HCT116 (cell line): ENCODE measurements at regions not wholly inside any gene's neighbourhood (a gene's known extent, or its start where the extent isn't known, plus 50 kb on each side); places are given as distances from the start of the nearest gene placed in this dataset.

Source experiments
- ATAC-seq: fragments of 200-7000 bp; cut with Tn5 transposase; 2 replicates; pipeline ENCODE4 v1.9.1; 2020; ENCODE audit warnings: mild to moderate bottlenecking, moderate library complexity
- BruUV-seq: library from RNA; stranded (reverse); fragments of 400-500 nt; replicated peaks from 2 replicates; lab custom pipeline; 2021; lab: Mats Ljungman, UMichigan
- CTCF ChIA-PET: fragments of 300-600 bp; sonication (Branson Sonifier 250); formaldehyde crosslinking; loops from one replicate; lab custom pipeline; 2021; ENCODE audit warnings: antibody characterized with exemption; lab: Charles Lee
- POLR2A ChIA-PET: fragments of 300-600, 350-600 bp; sonication (Branson Sonifier 250); formaldehyde crosslinking; loops from one replicate; lab custom pipeline; 2021; ENCODE audit warnings: antibody characterized with exemption; lab: Charles Lee
- RAD21 ChIA-PET, 2 experiments: fragments of 300-600 bp; sonication (Branson Sonifier 250); formaldehyde crosslinking; loops; one replicate each; lab custom pipeline; 2023; ENCODE audit warnings: low total read pairs in 2 of 2; ENCODE audit not compliant: uncharacterized antibody in 2 of 2, unreplicated experiment in 2 of 2, low non-redundant PET in 1 of 2; lab: Charles Lee
- DNase-seq: peaks from one replicate; pipeline ENCODE4 v3.0.0-alpha.2; 2010; ENCODE audit warnings: low read depth, low spot score
- H2AFZ ChIP-seq: fragments of 200-600 bp; shearing (Covaris generic), sonication (generic); 2 replicates; pipeline ENCODE4 v1.6.1; 2017; ENCODE audit warnings: low read depth, mixed run types, mixed read lengths, antibody characterized with exemption, low read length; ENCODE audit not compliant: poor library complexity, severe bottlenecking
- H3K27ac ChIP-seq: 2 replicates; pipeline ENCODE4 v1.5.1; 2012; ENCODE audit warnings: low read depth, low read length
- H3K27me3 ChIP-seq: fragments of 200-600 bp; sonication (generic); 2 replicates; pipeline ENCODE4 v1.6.1; 2016; ENCODE audit warnings: mixed run types, low read length, mixed read lengths; ENCODE audit not compliant: insufficient read depth
- H3K36me3 ChIP-seq, 2 experiments: fragments of 200-500 bp in 1 of 2; fragments of 200-600 bp in 1 of 2; sonication (Bioruptor generic) in 1 of 2; sonication (generic) in 1 of 2; 2 replicates each; pipeline versions ENCODE4 v1.5.1 to v1.6.1; 2014 to 2016; ENCODE audit warnings: low read length in 2 of 2, inconsistent platforms in 1 of 2, mixed read lengths in 1 of 2, mixed run types in 1 of 2; ENCODE audit not compliant: insufficient read depth in 2 of 2, control insufficient read depth in 1 of 2
- H3K4me1 ChIP-seq, 2 experiments: fragments of 200-600 bp in 1 of 2; sonication (generic) in 1 of 2; 2 replicates each; pipeline versions ENCODE4 v1.5.1 to v1.6.1; 2012 to 2017; ENCODE audit warnings: low read length in 2 of 2, inconsistent platforms in 1 of 2, mild to moderate bottlenecking in 1 of 2, mixed read lengths in 1 of 2, mixed run types in 1 of 2, moderate library complexity in 1 of 2; ENCODE audit not compliant: insufficient read depth in 2 of 2, control insufficient read depth in 1 of 2
- H3K4me2 ChIP-seq: fragments of 200-600 bp; sonication (generic); 2 replicates; pipeline ENCODE4 v1.6.1; 2017; ENCODE audit warnings: mixed run types, low read length, mixed read lengths
- H3K4me3 ChIP-seq, 2 experiments: fragments of 200-600 bp in 1 of 2; sonication (generic) in 1 of 2; replicated peaks in 1 of 2; 2 replicates each; pipeline ENCODE4 v1.5.1; 2011 to 2016; ENCODE audit warnings: low read length in 2 of 2, control low read depth in 1 of 2, low read depth in 1 of 2, mild to moderate bottlenecking in 1 of 2, mixed read lengths in 1 of 2, mixed run types in 1 of 2
- H3K79me2 ChIP-seq: fragments of 200-600 bp; sonication (generic); 2 replicates; pipeline ENCODE4 v1.6.1; 2017; ENCODE audit warnings: mild to moderate bottlenecking, mixed run types, low read length, moderate library complexity, mixed read lengths; ENCODE audit not compliant: insufficient read depth
- H3K9ac ChIP-seq: fragments of 200-600 bp; sonication (generic); 2 replicates; pipeline ENCODE4 v1.6.1; 2016; ENCODE audit warnings: low read length, mixed read lengths
- H3K9me2 ChIP-seq: fragments of 200-600 bp; sonication (generic), shearing (Covaris generic); 2 replicates; pipeline ENCODE4 v1.6.1; 2017; ENCODE audit warnings: mixed run types, mild to moderate bottlenecking, moderate library complexity; ENCODE audit not compliant: insufficient read depth
- H3K9me3 ChIP-seq, 2 experiments: fragments of 200-500 bp in 1 of 2; fragments of 200-600 bp in 1 of 2; sonication (Bioruptor generic) in 1 of 2; sonication (generic) in 1 of 2; 2 replicates each; pipeline ENCODE4 v1.6.1; 2014 to 2017; ENCODE audit warnings: low read length in 2 of 2, mixed read lengths in 2 of 2, inconsistent platforms in 1 of 2, low read depth in 1 of 2, mild to moderate bottlenecking in 1 of 2, mixed run types in 1 of 2, moderate library complexity in 1 of 2; ENCODE audit not compliant: control insufficient read depth in 1 of 2, insufficient read depth in 1 of 2
- H4K20me1 ChIP-seq: fragments of 200-600 bp; sonication (generic), shearing (Covaris generic); 2 replicates; pipeline ENCODE4 v1.6.1; 2017; ENCODE audit warnings: mixed run types, mild to moderate bottlenecking, moderate library complexity; ENCODE audit not compliant: insufficient read depth
- EZH2 ChIP-seq: fragments of 200-600 bp; sonication (generic); IDR thresholded peaks from 2 replicates; pipeline ENCODE4 v1.6.1; 2017; ENCODE audit warnings: antibody characterized with exemption, mixed run types
- EZH2phosphoT487 ChIP-seq: fragments of 200-600 bp; IDR thresholded peaks from 2 replicates; pipeline ENCODE4 v1.6.1; 2018; ENCODE audit warnings: antibody characterized with exemption, borderline replicate concordance
- FOSL1 ChIP-seq: IDR thresholded peaks from 2 replicates; pipeline ENCODE4 v1.6.1; 2012; ENCODE audit warnings: low read depth
- JUND ChIP-seq: IDR thresholded peaks from 2 replicates; pipeline ENCODE4 v1.6.1; 2012
- MAX ChIP-seq: IDR thresholded peaks from 2 replicates; pipeline ENCODE4 v1.6.1; 2012
- POLR2AphosphoS5 ChIP-seq: IDR thresholded peaks from 2 replicates; pipeline ENCODE4 v1.6.1; 2011; ENCODE audit warnings: mild to moderate bottlenecking, low read depth, low read length, moderate library complexity
- RAD21 ChIP-seq: IDR thresholded peaks from 2 replicates; pipeline ENCODE4 v1.6.1; 2012; ENCODE audit warnings: low read depth, mild to moderate bottlenecking
- SP1 ChIP-seq: IDR thresholded peaks from 2 replicates; pipeline ENCODE4 v1.6.1; 2012; ENCODE audit warnings: low read depth
- YY1 ChIP-seq: IDR thresholded peaks from 2 replicates; pipeline ENCODE4 v1.6.1; 2011; ENCODE audit warnings: low read length, low read depth, moderate library complexity, mild to moderate bottlenecking; ENCODE audit not compliant: insufficient replicate concordance; ENCODE audit errors: extremely low read depth
- ZBTB33 ChIP-seq: IDR thresholded peaks from 2 replicates; pipeline ENCODE4 v1.6.1; 2011; ENCODE audit warnings: mild to moderate bottlenecking, low read length, moderate library complexity; ENCODE audit not compliant: insufficient replicate concordance; ENCODE audit errors: extremely low read depth
- ZFX ChIP-seq: fragments of 450-650 bp; IDR thresholded peaks from 2 replicates; pipeline ENCODE4 v1.6.1; 2017
- intact Hi-C: fragments of 100-400 bp; cut with micrococcal nuclease; formaldehyde crosslinking; loops from 2 replicates; pipeline ENCODE4 v1.10.0; 2022
- TF ChIP-seq, protein P1 (sequence below), 3 experiments: fragments of 200-600 bp in 1 of 3; sonication (generic) in 1 of 3; IDR thresholded peaks in 2 of 3; conservative IDR thresholded peaks in 1 of 3; 2 replicates each; pipeline ENCODE4 v1.5.1; 2012 to 2017; ENCODE audit warnings: low read depth in 2 of 3, low read length in 2 of 3, antibody characterized with exemption in 1 of 3, borderline replicate concordance in 1 of 3, control low read depth in 1 of 3, mild to moderate bottlenecking in 1 of 3, mixed read lengths in 1 of 3, mixed run types in 1 of 3, moderate library complexity in 1 of 3; ENCODE audit not compliant: insufficient read depth in 1 of 3

DNA sequence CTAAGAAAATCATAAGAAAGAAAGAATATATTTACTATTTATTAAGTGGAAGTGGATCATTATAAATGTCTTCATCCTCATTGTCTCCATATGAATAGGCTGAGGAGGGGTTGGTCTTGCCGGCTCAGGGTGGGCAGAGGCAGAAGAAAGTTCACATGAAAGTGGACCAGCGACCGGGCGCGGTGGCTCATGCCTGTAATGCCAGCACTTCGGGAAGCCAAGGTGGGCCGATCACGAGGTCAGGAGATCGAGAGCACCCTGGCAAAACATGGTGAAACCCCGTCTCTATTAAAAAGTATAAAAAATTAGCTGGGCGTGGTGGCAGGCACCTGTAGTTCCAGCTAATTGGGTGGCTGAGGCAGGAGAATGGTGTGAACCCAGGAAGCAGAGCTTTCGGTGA, 1145.4 kb downstream of the STIM2 start:
- H2AFZ ChIP-seq = no peak overlapping the region
- no peak overlapping the region for H3K4me2 ChIP-seq
- CTCF ChIA-PET = no interaction called here
- no peaks in the 10 kb centered on the region for H3K9me3 ChIP-seq
- no peak overlapping the region for H3K9ac ChIP-seq
- no peaks in the 10 kb centered on the region for H3K4me1 ChIP-seq
- no peaks in the 10 kb centered on the region for H3K79me2 ChIP-seq
- no peak overlapping the region for H3K27ac ChIP-seq
- DNase-seq = no peak
- no peaks in the 10 kb centered on the region for H4K20me1 ChIP-seq
- no peak for ATAC-seq
- no peak for TF ChIP-seq YY1
- no peak for TF ChIP-seq FOSL1
- TF ChIP-seq POLR2AphosphoS5 = no peak
- TF ChIP-seq RAD21 = no peak
- no peak for TF ChIP-seq SP1
- TF ChIP-seq, all 23 proteins: peak for 0
- intact Hi-C loops = no loop called here
- Histone ChIP-seq H3K36me3 (no peaks in the 10 kb centered on the region), H3K9me2 (0 out of 2 replicates have a peak, but pooled peaks cover 5% of the 10 kb centered on the region), H3K27me3 (no peaks in the 10 kb centered on the region), H3K4me3 (no peak overlapping the region)
- no TSS peak for BruUV-seq
- RAD21 ChIA-PET = no interaction called here
- POLR2A ChIA-PET = no interaction called here

- RAD21 ChIA-PET = no interaction called here
- BruUV-seq = no TSS peak
- Histone ChIP-seq H3K9me2 (0 out of 2 replicates have a peak, but pooled peaks cover 3% of the 10 kb centered on the region), H3K27ac (no peak overlapping the region), H3K4me1 (no peaks in the 10 kb centered on the region), H3K79me2 (no peaks in the 10 kb centered on the region), H3K4me3 (no peak overlapping the region), H3K9me3 (no peaks in the 10 kb centered on the region), H2AFZ (no peak overlapping the region), H4K20me1 (no peaks in the 10 kb centered on the region), H3K27me3 (no peaks in the 10 kb centered on the region), H3K4me2 (no peak overlapping the region), H3K36me3 (no peaks in the 10 kb centered on the region), H3K9ac (no peak overlapping the region)
- intact Hi-C loops = no loop called here
- TF ChIP-seq ZFX = no peak
- no peak for TF ChIP-seq MAX
- TF ChIP-seq, protein P1, sequence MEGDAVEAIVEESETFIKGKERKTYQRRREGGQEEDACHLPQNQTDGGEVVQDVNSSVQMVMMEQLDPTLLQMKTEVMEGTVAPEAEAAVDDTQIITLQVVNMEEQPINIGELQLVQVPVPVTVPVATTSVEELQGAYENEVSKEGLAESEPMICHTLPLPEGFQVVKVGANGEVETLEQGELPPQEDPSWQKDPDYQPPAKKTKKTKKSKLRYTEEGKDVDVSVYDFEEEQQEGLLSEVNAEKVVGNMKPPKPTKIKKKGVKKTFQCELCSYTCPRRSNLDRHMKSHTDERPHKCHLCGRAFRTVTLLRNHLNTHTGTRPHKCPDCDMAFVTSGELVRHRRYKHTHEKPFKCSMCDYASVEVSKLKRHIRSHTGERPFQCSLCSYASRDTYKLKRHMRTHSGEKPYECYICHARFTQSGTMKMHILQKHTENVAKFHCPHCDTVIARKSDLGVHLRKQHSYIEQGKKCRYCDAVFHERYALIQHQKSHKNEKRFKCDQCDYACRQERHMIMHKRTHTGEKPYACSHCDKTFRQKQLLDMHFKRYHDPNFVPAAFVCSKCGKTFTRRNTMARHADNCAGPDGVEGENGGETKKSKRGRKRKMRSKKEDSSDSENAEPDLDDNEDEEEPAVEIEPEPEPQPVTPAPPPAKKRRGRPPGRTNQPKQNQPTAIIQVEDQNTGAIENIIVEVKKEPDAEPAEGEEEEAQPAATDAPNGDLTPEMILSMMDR (IDR thresholded peaks at IDR 0.05 in 2 of 3, conservative IDR thresholded peaks at IDR 0.05 in 1 of 3; ENCODE audit: borderline replicate concordance in 1 of 3, insufficient read depth in 1 of 3, low read depth in 2 of 3, low read length in 2 of 3) = no peak
- no peak for TF ChIP-seq JUND
- TF ChIP-seq EZH2 = no peak
- no peak for TF ChIP-seq FOSL1
- TF ChIP-seq EZH2phosphoT487 = no peak
- TF ChIP-seq ZBTB33 = no peak
- POLR2A ChIA-PET = no interaction called here
- no peak for DNase-seq
- CTCF ChIA-PET = no interaction called here
- no peak for ATAC-seq
Observed at GRCh38 chr4:28007693-28008092, 1147.1 kb downstream of the STIM2 start.
